Stimulated activated CD8-positive, alpha-beta memory T cell treated with anti-CD3 and anti-CD28 coated beads, Interleukin-12 subunit alpha, Interleukin-12 subunit beta, amount 100 ng/mL, for 4 hours (primary cell): ENCODE measurements at regions not wholly inside any gene's neighbourhood (a gene's known extent, or its start where the extent isn't known, plus 50 kb on each side); places are given as distances from the start of the nearest gene placed in this dataset.
"Not testable (repeated sequence)": the region's sequence is repeated elsewhere in the genome, so short reads cannot be mapped to it uniquely, and the experiment has no call there.

Experiments used
- DNase-seq: peaks from one replicate; pipeline ENCODE4 v3.0.0-alpha.2; 2020; ENCODE audit warnings: low read depth

DNA sequence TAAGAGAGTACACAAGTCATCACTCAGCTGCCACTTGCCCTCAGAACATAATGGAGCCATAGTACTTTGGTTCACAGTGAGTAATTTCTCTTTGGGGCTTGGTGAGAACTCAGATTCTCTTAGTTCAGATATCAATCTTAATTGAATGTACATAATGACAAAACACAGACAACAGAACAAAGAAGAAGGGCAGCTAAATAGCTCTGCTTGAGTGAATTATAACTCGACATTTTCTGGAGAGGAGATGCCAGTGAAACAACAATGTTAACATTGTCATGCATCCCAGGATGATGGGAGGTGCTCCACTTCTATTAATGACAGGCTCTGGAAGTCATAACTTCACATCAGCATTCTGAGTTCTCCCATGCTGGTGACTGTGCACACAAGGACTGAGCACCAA lies 508.1 kb downstream of the TMEM135 start:
- no peak for DNase-seq

DNA sequence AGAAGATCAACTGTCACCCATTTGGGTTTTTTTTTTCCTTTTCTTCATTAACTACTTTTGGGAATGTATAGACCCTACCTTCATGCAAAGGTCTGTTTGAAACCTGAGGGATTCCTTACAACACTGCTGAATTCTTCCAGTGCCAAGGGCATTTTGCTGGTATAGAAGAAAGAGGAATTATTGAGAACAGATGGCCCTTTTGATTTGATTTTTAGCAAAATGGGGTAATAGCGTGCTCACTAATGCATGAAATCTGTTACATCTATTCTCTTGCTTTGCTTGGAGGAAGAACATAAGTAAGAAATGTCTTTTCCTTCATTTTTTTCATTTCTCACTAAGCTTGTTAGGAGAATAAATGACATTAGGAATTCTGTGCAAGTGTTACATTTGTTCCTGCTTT lies 501.9 kb downstream of the TMEM135 start:
- DNase-seq, result no peak

DNA sequence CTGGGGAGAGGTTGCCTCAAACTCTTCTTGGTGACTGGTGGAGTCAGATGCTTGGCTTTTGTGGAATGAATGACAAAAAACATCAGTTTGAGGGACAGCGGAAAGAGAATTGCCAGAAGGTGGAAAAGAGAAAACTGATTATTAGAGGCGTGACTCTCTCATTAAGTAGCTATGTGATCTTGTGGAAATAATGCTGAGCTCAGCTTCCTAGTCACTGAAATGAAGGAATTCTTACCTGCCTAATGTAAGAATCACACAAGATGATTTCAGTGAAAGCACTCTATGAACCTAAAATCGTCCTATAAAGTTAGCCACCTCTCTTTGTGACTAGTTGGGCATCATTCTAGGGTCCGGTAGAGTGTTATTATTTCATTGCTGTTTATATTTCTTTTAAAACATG lies 498.8 kb downstream of the TMEM135 start:
- no peak for DNase-seq

DNA sequence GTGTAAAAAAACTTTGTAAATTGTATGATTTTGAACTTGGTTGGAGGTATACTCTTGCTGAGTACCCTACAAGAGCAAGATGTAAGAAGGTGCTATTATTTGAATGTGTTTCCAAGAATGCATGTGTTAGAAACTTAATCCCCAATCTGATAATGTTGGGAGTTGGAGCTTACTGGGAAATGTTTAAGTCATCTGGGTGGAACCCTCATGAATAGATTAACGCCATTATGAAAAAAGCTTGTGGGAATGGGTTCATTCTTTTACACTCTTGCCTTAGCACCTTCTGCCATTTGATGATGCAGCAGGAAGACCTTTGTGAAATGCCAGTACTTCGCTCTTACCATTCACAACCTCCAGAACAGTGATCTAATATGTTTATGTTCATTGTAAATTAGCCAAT lies 498.3 kb downstream of the TMEM135 start:
- no peak for DNase-seq

DNA sequence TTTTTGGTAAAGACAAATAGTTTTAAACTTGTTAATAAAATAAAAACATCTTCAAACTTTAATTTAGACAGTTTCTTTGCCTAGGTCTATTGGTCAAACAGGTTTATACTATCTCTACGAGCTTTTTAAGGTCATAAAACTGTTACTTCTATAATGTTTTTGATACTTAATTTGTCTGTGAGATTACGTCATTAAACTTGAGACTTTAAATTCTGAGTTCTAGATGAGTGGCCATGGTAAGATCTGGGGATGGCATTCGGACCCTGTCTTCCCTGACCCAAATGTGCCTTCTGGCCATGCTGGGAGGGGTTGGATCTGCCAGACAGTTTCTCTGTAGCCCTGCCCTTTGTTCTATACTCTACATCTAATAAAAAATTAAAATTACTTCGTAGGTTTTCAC lies 497.8 kb downstream of the TMEM135 start:
- DNase-seq, result no peak

DNA sequence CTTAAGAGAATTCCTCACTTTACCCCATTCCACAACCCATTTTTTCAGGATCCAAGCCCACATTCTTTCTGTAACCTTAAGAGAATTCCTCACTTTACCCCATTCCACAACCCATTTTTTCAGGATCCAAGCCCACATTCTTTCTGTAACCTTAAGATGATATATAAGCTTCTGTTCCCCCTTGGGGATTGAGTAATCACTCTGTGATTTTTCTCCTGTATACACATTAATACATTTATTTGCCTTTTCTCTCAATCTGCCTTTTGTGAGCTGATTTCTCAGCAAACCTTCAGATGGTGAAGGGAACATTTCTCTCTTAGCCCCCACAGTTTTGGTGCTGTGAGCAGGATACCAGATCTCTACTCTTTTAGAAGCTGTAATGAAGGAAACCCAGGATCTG lies 494.1 kb downstream of the TMEM135 start:
- DNase-seq, result not testable (repeated sequence)

DNA sequence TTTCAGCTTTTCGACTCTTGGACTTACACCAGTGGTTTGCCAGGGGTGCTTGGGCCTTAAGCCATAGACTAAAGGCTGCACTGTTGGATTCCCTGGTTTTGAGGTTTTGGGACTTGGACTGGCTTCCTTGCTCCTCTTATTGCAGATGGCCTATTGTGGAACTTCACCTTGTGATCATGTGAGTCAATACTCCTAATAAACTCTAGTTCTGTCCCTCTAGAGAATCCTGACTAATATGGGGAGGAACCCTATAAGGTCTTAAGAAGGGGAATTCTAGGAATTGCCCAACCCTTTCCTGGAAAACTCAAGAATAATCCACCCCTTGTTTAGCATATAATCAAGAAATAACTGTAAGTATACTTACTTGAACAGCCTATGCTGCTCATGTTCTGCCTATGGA lies 491.8 kb downstream of the TMEM135 start:
- no peak for DNase-seq

DNA sequence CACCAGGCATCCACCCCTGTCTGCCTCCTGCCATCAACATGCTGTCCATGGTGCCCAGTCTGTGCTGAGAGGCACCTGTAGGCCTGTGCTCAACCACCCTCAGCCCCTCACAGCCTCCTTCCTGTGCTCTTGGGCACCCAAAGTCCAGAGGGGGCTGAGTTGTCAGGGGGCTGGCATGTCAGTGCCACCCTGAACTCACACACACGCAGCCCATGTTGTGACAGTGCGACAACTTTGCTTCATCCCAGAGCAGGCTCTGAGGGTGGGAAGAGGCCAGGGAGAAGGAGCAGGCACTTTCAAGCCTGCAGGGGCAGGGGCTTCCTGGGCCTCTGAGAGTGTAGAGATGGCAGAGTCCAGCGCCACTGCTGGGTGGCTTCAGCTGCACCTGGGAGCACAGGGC lies 491.0 kb downstream of the TMEM135 start:
- no peak for DNase-seq

DNA sequence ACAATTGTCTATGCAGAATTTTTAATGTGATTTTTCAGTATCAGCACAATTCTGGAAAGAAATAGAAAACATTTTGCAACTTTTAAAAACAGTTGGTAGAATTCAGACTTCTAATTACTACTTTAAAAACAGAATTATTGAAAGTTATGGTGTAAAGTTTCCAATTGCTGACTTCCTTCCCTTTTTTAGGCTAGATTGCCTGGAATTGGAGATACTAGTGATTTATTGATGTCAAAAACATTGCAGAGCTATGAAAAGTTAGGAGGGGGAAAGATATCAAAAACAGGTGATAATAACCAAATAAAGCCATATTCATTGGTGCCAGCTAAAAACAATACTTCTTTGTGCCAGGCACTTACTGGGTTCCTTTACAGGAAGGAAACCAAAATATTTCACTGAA lies 485.5 kb downstream of the TMEM135 start:
- DNase-seq, result no peak

DNA sequence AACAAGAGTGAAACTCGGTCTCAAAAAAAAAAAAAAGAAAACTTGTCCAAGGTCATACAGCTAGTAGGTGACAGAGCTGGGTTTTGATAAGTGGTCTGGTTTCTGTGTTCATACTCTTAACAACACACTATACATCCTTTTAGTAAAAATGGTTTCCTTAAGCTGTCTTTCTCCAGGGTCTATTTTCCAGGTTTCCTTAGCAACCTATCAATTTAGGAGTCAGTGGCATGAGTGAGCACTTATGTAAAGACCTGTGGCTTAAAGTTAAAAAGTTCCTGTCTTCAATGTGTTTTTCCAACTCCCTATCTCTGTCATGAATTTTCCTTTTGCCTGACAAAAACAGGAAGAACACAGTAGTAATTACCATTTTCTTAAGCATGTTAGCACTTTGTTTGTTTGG lies 480.5 kb downstream of the TMEM135 start:
- DNase-seq, result no peak

DNA sequence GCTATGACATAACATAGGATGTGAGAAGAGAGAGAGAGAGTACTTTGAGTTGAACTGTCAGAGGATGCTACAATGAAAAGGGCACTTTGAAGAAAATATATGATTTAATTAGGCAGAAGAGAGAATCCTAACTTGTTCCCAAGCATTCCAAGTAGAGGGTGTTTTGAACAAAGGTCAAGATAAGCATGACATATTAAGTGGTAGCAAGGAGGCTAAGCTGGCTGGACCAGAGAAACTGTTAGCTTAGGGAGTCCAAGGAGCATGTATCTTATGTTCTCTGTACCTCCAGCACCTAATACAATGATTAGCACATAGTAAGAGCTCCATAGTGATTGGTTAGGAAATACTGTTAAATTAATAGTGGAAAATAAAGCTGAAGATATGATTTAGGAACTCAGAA lies 479.6 kb downstream of the TMEM135 start:
- no peak for DNase-seq

DNA sequence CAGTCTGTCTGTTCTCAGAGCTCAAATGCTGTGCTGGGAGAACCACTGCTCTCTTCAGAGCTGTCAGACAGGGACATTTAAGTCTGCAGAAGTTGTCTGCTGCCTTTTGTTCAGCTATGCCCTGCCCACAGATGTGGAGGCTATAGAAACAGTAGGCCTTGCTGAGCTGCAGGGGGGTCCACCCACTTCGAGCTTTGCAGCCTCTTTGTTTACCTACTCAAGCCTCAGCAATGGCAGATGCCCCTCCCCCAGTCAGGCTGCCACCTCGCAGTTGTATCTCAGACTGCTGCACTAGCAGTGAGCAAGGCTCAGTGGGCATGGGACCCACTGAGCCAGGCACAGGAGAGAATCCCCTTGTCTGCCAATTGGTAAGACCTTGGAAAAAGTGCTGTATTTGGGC lies 470.0 kb downstream of the TMEM135 start:
- not testable (repeated sequence) for DNase-seq

DNA sequence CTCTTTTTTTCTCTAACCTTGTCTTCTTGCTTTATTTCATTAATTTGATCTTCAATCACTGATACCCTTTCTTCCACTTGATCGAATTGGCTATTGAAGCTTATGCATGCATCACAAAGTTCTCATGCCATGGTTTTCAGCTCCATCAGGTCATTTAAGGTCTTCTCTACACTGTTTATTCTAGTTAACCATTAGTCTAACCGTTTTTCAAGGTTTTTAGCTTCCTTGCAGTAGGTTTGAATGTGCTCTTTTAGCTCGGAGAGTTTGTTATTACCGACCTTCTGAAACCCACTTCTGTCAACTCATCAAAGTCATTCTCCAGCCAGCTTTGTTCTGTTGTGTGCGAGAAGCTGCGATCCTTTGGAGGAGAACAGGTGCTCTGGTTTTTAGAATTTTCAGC lies 469.2 kb downstream of the TMEM135 start:
- DNase-seq, result not testable (repeated sequence)

DNA sequence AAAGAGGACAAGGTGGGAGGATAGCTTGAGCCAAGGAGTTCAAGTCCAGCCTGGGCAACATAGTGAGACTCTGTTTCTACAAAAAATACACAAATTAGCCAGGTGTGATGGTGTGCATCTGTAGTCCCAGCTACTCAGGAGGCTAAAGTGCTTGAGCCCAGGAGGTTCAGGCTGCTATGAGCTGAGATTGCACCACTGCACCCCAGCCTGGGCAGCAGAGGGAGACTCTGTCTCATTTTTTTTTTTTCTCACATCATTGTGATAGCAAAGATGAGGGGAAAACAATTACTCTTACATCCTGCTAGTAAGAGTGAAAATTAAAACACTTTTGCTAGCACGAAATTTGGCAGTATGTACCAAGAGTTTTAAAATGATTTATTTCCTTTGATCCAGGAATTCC lies 463.7 kb downstream of the TMEM135 start:
- no peak for DNase-seq

DNA sequence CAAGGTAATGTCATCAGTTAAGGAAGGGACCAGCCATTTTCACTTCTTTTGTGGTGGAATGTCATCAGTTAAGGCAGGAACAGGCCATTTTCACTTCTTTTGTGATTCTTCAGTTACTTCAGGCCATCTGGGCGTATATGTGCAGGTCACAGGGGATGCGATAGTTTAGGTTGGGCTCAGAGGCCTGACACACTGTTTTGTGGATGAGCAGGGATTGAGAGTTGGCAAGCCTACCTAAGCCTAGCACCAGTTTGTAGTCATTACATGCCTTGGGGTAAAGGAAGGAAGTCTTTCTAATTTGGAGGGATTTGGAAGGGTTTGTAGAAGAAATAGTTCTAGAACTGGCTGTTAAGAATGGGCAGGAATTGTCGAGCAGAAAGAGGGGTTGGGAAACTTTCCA lies 457.2 kb downstream of the TMEM135 start:
- not testable (repeated sequence) for DNase-seq

DNA sequence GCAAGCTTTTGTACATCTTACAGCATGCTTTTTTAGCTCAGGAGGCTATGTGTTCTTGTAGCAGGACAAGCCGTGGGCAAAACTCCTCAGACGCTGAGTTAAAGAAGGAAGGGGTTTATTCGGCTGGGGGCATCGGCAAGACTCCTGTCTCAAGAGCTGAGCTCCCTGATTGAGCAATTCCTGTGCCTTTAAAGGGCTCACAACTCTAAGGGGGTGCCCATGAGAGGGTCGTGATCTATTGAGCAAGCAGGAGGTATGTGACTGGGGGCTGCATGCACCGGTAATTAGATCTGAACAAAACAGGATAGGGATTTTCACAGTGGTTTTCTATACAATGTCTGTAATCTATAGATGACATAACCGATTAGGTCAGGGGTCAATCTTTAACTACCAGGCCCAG lies 456.3 kb downstream of the TMEM135 start:
- DNase-seq, result not testable (repeated sequence)

DNA sequence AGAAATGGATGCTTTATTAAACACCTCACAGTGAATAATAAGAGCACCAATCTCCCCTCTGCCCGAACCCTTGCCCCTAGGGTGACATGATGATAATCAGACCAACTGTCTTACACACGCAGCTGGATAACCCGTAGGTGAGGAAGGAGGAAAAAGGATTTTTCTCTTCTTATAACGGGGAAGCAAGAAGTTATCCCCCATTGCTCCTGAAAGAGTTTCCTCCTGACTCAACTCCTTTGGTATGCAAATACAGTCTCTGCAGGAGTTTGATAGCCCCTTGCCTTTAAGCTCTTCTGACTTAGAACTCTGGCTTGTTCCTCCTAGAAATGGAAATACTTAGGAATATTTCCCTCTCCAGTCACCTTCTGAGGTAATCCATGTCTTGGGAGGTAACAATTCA lies 455.8 kb downstream of the TMEM135 start:
- no peak for DNase-seq

DNA sequence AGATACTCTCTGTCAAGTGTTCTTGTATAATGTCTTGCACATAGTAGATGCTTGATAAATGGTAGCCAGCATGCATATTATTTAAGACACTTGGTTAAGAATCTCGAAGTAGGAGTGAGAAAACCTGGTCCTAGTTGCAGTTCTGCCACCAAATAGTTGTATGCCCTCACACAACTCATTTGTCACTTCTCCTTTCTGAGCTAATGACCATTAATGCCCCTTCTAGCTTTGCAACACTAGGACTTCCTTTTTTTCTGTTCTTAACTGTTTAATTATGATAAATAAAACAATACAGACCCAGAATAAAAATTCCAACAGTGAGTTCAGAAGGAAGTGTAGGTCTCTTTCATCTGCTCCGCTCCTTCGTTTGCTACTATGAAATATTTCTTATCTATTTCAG lies 453.6 kb downstream of the TMEM135 start:
- no peak for DNase-seq

DNA sequence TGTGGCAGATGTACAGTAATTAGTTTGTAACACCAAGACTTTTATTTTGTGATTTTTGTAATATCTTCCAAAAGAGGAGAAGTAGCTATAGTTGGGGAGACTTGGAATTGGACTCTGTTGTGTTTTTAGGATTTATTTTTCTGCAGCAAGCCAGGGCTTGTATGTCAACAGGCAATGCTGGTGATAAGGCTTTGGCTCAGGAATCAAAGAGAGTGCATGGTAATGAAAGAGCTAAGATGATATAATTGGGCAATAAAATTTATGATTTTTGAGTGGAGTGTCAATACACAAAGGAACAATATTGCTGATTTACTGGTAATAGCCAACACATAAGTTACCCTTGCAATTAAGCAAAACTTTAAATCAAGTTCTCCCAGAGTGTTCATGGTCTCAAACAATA lies 452.9 kb downstream of the TMEM135 start:
- no peak for DNase-seq

DNA sequence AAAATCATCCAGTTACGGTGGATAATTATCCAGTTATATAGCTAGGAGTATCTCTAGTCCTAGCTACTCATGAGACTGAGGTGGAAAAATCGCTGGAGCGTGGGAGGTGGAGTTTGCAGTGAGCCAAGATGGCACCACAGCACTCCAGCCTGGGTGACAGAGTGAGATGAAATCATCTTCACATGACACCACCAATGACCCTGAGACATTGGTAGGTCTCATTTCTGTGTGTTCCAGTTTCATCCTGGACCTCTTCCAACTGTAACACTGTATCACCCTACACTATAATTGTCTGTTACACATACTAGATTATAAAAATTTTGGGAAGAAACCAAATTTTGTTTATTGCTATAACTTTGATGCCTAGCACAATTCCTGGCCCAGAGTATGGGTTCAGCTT lies 446.8 kb downstream of the TMEM135 start:
- no peak for DNase-seq

DNA sequence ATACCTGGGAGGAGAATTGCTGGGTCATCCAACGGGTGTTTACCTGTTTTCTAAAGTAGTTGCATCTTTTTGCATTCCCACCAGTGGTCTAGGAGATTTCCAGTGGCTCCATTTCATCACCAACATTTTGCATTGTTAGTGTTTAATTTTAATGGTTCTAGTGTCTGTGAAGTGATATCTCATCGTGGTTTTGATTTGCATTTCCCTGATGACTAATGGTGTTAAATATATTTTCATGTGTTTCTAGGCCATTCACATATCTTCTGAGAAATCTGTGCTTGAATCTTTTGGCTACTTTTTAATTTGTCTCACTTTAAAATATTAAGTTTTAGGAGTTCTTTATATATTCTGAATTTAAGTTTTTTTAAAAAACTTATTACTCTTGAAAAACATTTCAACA lies 439.6 kb downstream of the TMEM135 start:
- no peak for DNase-seq

DNA sequence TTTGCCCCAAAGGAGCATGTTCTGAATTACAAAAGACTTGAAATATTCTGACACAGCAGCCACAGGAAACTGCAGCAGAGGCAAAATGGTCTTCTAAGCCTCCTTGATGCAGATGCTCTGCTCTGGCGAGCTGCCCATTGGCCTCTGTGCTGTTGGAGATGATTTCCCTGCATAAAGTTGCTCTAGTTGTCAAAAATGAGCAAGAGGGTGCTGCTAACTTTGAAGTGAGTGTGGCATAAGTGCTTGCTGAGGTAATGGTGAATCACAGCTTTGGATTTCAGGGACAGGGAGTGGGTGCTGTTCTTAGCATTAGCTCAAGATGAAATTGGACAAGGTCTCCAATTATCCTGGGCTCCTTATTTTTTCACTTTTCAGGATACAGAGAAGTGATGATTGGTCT lies 435.4 kb downstream of the TMEM135 start:
- DNase-seq, result no peak

DNA sequence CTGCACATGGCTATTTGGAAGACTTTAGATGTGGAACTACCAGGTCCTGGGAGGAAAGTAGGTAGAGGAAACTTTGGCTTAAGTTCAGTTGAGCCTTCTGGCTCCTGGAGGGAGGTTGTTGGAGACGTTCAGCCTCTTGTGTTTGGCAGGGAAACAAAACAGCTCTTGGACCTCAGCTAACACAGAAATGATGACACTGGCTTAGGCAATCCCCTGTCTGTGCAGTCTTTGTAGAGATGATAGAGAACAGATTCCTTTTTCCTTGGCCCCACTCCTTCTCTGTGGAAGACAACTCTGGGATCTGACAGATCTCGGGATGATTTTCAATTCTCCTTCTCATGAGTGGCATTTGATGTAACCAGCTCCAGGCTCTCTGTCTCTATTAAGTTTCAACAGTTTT lies 428.5 kb downstream of the TMEM135 start:
- DNase-seq, result no peak

DNA sequence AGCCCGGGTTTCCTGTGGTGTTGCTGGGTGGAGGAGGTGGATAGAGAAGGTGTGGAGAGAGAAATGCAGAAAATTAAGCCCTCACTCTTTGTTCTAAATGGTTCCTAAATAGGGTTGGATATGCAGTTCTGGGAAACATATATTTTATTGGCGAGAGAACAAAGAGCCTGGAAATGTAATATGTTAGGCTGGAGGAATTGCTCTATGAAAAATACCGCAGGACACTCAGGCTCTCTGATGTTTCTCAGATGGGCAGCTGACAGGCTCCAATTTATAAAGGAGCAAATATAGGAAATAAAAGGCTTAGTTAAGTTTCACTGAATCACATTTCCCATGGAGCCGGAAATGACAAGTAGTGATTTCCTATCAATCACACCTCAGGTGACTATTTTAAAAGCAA lies 428.0 kb downstream of the TMEM135 start:
- no peak for DNase-seq

DNA sequence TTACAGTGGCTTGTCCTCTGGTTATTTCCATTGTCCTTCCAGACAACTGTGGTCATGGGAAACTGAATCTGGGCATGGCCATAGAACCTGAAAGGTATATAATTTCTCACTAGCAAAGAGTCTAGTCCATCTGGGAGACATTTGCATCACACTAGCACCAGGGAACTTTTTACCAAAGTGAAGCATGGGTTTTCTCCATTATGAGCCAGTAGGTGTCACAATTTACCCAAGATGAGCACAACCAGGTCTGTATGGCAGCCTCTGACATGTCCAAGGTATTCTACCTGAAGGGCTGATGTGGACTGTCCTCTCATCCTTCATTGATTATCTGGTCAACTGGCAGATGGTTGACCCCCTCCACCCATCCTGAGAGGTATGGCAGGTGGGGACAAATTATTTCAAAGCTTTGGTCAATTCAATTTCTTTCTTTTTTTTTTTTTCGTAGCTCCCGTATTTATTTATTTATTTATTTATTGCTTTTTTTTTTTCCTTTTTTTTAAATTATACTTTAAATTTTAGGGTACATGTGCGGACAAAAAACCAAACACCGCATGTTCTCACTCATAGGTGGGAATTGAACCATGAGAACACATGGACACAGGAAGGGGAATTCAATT lies 425.9 kb downstream of the TMEM135 start:
- no peak for DNase-seq
